ENCODE measurements at regions not wholly inside any gene's neighbourhood (a gene's known extent, or its start where the extent isn't known, plus 50 kb on each side); places are given as distances from the start of the nearest gene placed in this dataset.
"Not testable (repeated sequence)": the region's sequence is repeated elsewhere in the genome, so short reads cannot be mapped to it uniquely, and the experiment has no call there.

DNA sequence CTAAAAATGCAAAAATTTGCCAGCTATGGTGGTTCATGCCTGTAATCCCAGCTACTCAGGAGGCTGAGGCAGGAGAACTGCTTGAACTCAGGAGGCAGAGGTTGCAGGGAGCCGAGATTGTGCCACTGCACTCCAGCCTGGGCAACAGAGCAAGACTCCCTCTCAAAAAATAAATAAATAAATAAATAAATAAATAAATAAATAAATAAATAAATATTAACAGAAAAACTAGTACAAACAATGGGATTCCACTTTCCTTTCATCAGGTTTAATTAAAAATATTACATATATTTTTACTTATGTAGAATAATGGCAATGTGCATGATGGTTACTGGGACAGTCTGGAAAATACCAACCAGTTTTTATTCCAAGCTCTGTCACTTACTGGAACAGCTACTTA, 897.5 kb downstream of the PLOD2 start:
- DNase-seq (ENCODE audit: low spot score), result not testable (repeated sequence)

GRCh38 chr3:145266368-145266767, 894.6 kb downstream of the PLOD2 start:
- DNase-seq (ENCODE audit: low spot score), result no peak

- no peak for DNase-seq (ENCODE audit: low spot score)
Observed at GRCh38 chr3:145269106-145269505, 891.9 kb downstream of the PLOD2 start.

- DNase-seq (ENCODE audit: low spot score), result no peak
Observed at GRCh38 chr3:145272684-145273083, 888.3 kb downstream of the PLOD2 start.

GRCh38 chr3:145282505-145282904, 878.5 kb downstream of the PLOD2 start:
- no peak for DNase-seq (ENCODE audit: low spot score)

DNA sequence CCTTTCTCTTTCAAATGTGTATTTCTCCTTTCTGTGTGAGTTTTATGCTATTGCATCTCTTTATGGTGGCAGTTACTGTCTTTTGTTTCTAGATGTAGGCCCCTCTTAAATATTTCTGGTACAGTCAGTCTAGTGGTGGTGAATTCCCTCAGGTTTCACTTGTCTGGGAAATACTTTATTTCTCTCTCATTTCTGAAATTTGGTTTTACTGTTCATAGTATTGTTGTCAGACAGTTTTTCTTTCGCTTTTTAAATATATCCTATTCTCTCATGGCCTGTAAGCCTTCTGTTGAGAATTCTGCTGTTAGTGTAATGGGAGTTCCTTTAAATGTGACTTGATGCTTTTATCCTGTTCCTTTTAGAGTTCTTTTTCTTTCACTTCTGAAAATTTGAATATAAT, 874.0 kb downstream of the PLOD2 start:
- DNase-seq (ENCODE audit: low spot score), result no peak

- no peak for DNase-seq (ENCODE audit: low spot score)
Observed at GRCh38 chr3:145290010-145290409, 871.0 kb downstream of the PLOD2 start.

- no peak for DNase-seq (ENCODE audit: low spot score)
Observed at GRCh38 chr3:145294572-145294971, 866.4 kb downstream of the PLOD2 start.

DNA sequence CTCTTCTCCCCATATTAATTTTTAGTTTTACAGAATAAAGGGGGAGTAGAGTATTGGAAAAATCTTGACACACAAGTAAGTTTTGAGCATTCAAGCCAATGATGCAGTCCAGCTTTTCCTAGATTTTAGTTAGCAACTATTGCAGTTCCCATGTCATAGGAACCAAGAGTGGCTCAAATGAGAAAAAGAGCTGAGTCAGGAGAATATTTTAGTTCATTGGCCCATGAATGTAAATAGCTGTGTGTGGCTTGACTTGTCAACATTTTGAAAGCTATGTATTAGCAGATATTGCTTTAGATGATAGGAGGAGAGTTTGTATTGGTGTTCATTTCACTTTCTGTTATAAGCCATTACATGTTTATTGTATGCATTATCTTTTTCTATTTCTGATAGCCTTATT, 853.7 kb downstream of the PLOD2 start:
- DNase-seq (ENCODE audit: low spot score), result no peak

GRCh38 chr3:145313751-145314150, 847.2 kb downstream of the PLOD2 start:
- no peak for DNase-seq (ENCODE audit: low spot score)

DNA sequence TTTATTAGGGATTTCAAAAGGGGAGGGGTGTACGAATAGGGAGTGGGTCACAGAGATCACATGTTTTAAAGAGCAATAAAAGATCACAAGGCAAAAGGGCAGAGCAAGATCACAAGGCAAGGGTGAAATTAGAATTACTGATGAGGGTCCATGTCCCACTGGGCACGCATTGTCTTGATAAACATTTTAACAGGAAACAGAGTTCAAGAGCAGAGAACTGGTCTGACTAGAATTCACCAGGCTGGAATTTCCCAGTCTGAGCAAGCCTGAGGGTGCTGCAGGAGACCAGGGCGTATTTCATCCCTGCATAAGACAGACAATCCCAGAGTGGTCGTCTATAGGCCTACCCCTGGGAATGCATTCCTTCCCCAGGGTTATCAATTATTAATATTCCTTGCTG, 844.7 kb downstream of the PLOD2 start:
- DNase-seq (ENCODE audit: low spot score), result not testable (repeated sequence)

DNA sequence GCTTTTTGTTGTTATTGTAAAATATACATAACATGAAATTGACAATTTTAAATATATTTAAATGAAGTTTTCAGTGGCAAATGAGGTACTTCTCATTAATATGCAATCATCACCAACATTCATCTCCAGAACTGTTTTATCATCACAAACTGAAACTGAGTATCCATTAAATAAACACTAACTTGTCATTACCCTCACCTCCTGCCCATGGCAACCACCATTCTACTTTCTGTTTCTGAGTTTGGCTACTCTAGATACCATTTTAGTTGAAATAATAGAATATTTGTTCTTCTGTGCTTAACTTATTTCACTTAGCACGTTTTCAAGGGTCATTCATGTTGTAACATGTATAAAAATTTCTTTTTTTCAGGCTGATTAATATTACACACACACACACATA, 834.3 kb downstream of the PLOD2 start:
- DNase-seq (ENCODE audit: low spot score), result no peak

- DNase-seq (ENCODE audit: low spot score), result not testable (repeated sequence)
Observed at GRCh38 chr3:145333427-145333826, 827.6 kb downstream of the PLOD2 start.

- DNase-seq (ENCODE audit: low spot score), result no peak
Observed at GRCh38 chr3:145333931-145334330, 827.1 kb downstream of the PLOD2 start.

GRCh38 chr3:145355206-145355605, 805.8 kb downstream of the PLOD2 start:
- DNase-seq (ENCODE audit: low spot score), result no peak

DNA sequence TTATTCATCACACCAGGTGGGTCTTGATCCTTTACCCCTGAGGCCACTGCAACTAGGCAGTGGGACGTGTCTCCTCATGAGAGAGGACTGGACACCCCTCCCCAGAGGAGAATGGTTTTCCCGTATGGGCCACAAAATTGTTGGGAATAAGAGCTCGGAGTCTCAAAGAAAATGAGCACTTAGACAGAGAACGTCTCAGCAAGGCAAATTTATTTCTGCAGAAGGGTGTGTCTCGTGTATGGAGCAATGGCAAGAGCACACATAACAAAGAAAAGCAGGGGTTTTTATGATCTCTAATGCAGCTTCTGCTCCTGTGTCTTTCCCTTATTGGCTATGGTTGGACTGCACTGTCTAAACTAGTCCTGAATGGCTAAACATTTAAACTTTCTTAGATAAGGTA, 803.5 kb downstream of the PLOD2 start:
- DNase-seq (ENCODE audit: low spot score), result no peak

GRCh38 chr3:145359040-145359439, 801.9 kb downstream of the PLOD2 start:
- no peak for DNase-seq (ENCODE audit: low spot score)

GRCh38 chr3:145368748-145369147, 792.2 kb downstream of the PLOD2 start:
- DNase-seq (ENCODE audit: low spot score), result no peak

DNA sequence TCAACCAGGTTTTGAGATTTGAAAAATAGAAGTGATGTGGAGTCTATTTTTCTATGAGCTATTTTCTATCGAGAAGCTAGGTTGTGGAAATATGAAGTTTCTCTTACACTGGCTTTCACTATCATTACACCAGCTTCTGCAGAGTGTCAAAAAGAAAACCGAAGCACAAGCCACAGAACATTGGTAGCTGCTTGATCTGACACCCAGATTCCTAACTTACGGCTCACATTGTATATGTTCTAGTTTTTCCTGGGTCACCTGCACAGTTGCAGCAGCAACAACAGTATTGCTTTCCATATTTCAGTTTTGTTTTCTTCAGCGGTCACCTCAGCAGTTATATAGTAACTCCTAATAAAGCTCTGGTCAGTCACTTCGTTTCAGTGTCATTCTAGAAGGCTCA, 790.1 kb downstream of the PLOD2 start:
- DNase-seq (ENCODE audit: low spot score), result no peak

DNA sequence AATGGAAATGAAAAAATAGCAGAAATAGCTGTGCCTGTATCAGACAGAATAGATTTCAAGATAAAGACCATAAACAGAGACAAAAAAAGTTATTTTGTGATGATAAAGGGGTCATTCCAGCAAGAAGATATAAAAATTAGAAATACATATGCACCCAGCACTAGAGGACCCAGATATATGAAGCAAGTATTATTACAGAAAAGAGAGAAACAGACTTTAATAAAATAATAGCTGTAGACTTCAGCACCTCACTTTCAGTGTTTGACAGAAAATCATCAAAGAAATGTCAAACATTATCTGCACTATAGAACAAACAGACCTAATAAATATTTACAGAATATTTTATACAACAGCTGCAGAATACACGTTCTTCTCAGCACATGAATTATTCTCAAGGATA, 783.7 kb downstream of the PLOD2 start:
- DNase-seq (ENCODE audit: low spot score), result no peak

DNA sequence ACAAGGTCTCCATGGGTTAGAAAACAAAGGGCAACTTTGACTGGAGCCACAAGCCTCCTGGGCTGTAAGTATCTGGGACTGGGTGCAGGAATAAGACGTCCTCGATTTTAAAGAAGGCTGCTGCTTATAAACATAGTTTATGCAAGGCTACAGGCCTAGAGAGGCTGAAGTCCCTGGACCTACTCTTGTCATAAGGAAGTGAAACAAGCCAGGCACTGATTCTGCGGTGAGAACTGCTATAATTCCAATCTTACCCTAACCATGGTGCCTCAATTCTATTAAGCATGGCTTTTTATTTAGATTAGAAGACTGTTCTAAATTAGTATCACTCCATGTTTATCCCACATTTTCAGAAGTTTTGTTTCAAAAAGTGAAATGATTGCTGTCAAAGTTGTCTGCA, 777.6 kb downstream of the PLOD2 start:
- DNase-seq (ENCODE audit: low spot score), result no peak

DNA sequence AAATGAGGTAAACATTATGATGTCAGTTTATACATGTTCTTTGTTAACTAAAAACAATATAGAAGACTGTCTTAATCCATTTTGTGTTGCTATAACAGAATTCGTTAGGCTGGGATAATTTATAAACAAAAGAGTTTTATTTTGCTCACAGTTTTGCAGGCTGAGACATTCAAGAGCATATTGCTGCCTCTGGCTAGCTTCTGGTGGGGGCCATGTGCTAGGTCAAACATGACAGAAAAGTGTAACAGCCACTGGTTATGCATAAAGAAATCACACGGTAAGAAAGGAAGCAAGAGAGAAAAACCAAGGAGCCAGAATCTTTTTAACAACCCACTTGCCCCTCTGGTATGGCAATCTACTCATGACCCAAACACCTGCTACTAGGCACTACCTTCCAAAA, 776.7 kb downstream of the PLOD2 start:
- DNase-seq (ENCODE audit: low spot score), result no peak

DNA sequence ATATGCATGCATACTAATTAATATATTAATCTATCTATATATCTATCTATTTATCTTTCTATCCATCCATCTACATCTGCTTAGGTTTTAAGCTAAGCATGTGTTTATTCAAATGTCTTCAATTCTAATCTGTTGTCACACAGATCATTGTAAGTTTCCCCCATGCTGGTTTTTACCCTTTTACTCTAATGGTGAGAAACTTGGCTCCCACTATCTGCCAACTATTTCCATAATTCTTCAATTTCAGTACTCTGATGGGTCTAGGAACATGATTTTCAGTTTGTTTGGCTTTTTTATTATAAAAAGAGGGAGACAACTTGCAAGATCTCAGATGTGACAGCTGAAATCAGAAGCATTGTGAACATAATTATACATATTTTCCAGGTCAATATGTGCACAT, 773.8 kb downstream of the PLOD2 start:
- no peak for DNase-seq (ENCODE audit: low spot score)

DNA sequence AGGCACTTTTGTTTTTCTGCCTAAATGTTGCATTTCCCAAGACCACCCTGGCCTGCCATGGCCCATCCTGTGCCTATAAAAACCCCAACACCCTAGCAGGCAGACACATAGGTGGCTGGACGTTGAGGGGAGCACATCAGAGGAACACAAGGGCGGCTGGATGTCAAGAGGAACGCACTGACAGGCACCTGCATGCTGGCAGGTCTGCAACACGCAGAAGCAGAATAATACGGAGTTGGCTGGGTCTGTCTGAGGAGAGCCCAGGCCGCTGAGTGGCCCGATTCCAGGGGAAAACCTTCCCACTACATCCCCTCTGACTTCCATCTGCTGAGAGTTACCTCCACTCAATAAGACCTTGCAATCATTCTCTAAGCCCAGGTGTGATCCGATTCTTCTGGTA, 765.6 kb downstream of the PLOD2 start:
- DNase-seq (ENCODE audit: low spot score), result no peak

- no peak for DNase-seq (ENCODE audit: low spot score)
Observed at GRCh38 chr3:145411605-145412004, 749.4 kb downstream of the PLOD2 start.
